Epithelial cell of esophagus (primary cell): ENCODE measurements at regions not wholly inside any gene's neighbourhood (a gene's known extent, or its start where the extent isn't known, plus 50 kb on each side); places are given as distances from the start of the nearest gene placed in this dataset.

ENCODE experiments used
- DNase-seq: peaks from one replicate; pipeline ENCODE4 v3.0.0; 2010; ENCODE audit warnings: low read depth
- H3K4me3 ChIP-seq: 2 replicates; pipeline ENCODE4 v1.5.1; 2011; ENCODE audit warnings: mild to moderate bottlenecking, low read length, control low read depth
- TF ChIP-seq, protein P1 (sequence below): IDR thresholded peaks from 2 replicates; pipeline ENCODE4 v1.5.1; 2011; ENCODE audit warnings: low read depth, mild to moderate bottlenecking, low read length, control low read depth, inconsistent platforms; ENCODE audit not compliant: insufficient read depth; ENCODE audit errors: missing control alignments

DNA sequence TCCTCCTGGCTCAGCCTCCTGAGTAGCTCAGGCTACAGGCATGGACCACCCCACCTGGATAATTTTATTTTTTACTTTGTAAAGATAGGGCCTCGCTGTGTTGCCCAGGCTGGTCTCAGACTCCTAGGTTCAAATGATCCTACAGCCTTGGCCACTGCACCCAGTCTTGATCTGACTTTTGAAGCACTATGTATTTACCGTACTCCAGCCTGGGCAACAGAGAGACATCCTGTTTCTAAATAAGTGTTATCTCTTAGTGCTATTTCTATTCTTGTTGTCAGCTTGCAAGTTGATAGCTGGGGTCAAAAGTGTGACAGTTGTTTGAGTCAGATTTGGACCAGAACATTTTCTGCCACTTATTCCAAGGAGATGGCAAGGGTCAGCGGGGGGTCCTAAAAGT lies 486.4 kb downstream of the NPIPA7 start:
- TF ChIP-seq, protein P1, sequence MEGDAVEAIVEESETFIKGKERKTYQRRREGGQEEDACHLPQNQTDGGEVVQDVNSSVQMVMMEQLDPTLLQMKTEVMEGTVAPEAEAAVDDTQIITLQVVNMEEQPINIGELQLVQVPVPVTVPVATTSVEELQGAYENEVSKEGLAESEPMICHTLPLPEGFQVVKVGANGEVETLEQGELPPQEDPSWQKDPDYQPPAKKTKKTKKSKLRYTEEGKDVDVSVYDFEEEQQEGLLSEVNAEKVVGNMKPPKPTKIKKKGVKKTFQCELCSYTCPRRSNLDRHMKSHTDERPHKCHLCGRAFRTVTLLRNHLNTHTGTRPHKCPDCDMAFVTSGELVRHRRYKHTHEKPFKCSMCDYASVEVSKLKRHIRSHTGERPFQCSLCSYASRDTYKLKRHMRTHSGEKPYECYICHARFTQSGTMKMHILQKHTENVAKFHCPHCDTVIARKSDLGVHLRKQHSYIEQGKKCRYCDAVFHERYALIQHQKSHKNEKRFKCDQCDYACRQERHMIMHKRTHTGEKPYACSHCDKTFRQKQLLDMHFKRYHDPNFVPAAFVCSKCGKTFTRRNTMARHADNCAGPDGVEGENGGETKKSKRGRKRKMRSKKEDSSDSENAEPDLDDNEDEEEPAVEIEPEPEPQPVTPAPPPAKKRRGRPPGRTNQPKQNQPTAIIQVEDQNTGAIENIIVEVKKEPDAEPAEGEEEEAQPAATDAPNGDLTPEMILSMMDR: no peak
- no peak for DNase-seq
- no peak overlapping the region for H3K4me3 ChIP-seq

DNA sequence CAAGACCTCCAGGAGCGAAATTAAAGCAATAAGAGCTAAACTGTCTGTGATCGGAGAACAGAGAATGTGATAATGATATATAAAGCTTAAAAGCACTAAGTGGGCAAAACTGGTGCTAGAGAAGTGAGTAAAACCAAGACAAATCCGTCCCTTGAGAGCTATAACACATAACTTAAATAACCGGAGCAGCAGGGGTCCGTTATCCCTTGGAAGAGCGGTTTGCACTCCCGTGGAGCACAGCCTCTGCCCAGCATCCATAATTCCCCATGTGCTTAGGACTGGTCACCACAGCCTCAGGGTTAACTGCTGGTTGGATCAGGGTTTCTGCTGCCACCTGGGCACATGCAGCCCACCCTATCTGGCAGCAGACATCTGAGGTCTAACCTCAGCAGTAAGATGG lies 489.0 kb downstream of the NPIPA7 start:
- no peak for DNase-seq
- H3K4me3 ChIP-seq: no peak overlapping the region
- TF ChIP-seq, protein P1: no peak

GRCh38 chr16:16868727-16869126 lies 489.8 kb downstream of the NPIPA7 start:
- no peak for DNase-seq
- no peak overlapping the region for H3K4me3 ChIP-seq
- TF ChIP-seq, protein P1: no peak

DNA sequence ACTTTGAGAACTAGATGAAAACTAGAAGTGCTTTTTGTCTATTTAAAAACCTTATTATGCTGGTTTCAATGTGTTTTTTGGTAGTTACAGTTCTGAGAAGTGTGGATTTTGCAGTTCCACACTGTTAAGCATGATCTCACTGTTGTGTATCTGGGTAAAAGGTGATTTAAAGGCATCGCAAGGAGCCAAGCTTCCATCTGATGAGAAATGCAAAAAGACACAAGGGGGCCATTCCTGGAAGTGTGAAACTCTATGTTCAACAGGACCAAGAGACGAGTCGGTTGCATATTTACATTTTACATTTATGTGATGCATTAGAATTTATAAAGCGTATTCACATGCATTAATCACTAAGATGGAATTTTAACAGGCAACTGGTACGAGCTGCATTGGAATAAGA lies 490.8 kb downstream of the NPIPA7 start:
- DNase-seq: no peak
- no peak overlapping the region for H3K4me3 ChIP-seq

GRCh38 chr16:16871196-16871595 lies 492.3 kb downstream of the NPIPA7 start:
- TF ChIP-seq, protein P1: no peak

More for the DNA sequence above, 490.8 kb downstream of the NPIPA7 start:
- TF ChIP-seq, protein P1: no peak

DNA sequence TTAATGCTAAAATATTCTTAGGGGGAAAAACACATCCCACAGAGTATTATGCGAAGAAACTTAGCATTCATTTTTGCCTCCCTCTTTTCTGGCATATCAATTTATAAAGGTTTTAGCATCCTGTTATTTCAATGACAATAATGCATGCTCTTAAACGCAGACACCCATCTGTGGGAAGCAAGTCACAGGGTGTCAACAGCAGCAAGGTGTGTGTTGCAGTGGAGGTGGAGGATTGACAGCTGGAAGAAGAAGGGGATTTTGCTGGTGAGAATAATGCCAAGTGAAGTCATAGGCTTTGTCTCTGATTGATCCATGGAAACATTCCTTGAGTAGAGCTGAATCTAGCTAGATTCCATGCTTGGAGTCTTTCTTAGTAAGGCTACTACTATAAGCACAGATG lies 498.1 kb downstream of the NPIPA7 start:
- H3K4me3 ChIP-seq: no peak overlapping the region
- no peak for DNase-seq
- TF ChIP-seq, protein P1: no peak

More at GRCh38 chr16:16871196-16871595, 492.3 kb downstream of the NPIPA7 start:
- no peak overlapping the region for H3K4me3 ChIP-seq
- no peak for DNase-seq

GRCh38 chr16:16879567-16880251 lies 500.8 kb downstream of the NPIPA7 start:
- no peak for DNase-seq
- H3K4me3 ChIP-seq: no peak overlapping the region
- TF ChIP-seq, protein P1: no peak
